GM23338 (cell line): ENCODE measurements at regions not wholly inside any gene's neighbourhood (a gene's known extent, or its start where the extent isn't known, plus 50 kb on each side); places are given as distances from the start of the nearest gene placed in this dataset.

Experiments used
- ATAC-seq: fragments of 200-7000 bp; cut with Tn5 transposase; 3 replicates; pipeline ENCODE4 v1.9.1; 2020
- DNase-seq: peaks from one replicate; pipeline ENCODE4 v3.0.0-alpha.2; 2015; ENCODE audit warnings: low spot score
- H2AFZ ChIP-seq: fragments of 200-600 bp; sonication (generic); 2 replicates; pipeline ENCODE4 v1.8.0; 2016; ENCODE audit warnings: antibody characterized with exemption, mild to moderate bottlenecking, moderate library complexity
- H3F3A ChIP-seq: fragments of 200-600 bp; sonication (generic); replicated peaks from 2 replicates; pipeline ENCODE4 v1.8.0; 2017; ENCODE audit warnings: antibody characterized with exemption, mixed run types, low read depth
- H3K27ac ChIP-seq: fragments of 200-600 bp; sonication (generic); 2 replicates; pipeline ENCODE4 v1.6.1; 2016; ENCODE audit warnings: low read depth
- H3K27me3 ChIP-seq: fragments of 200-600 bp; sonication (generic); 2 replicates; pipeline ENCODE4 v1.8.0; 2016; ENCODE audit warnings: mild to moderate bottlenecking, mixed run types, moderate library complexity; ENCODE audit not compliant: insufficient read depth
- H3K36me3 ChIP-seq: fragments of 200-600 bp; sonication (generic); 2 replicates; pipeline ENCODE4 v1.8.0; 2016; ENCODE audit warnings: mild to moderate bottlenecking; ENCODE audit not compliant: insufficient read depth
- H3K4me1 ChIP-seq: fragments of 200-600 bp; sonication (generic); 2 replicates; pipeline ENCODE4 v1.8.0; 2016; ENCODE audit warnings: mild to moderate bottlenecking, moderate library complexity; ENCODE audit not compliant: insufficient read depth
- H3K4me2 ChIP-seq: fragments of 200-600 bp; sonication (generic); 2 replicates; pipeline ENCODE4 v1.7.1; 2017; ENCODE audit warnings: mixed run types
- H3K4me3 ChIP-seq: fragments of 200-600 bp; sonication (generic); 2 replicates; pipeline ENCODE4 v1.6.1; 2016; ENCODE audit warnings: mixed run types
- H3K79me2 ChIP-seq: fragments of 200-600 bp; sonication (generic); replicated peaks from 2 replicates; pipeline ENCODE4 v1.8.0; 2017; ENCODE audit warnings: mild to moderate bottlenecking; ENCODE audit not compliant: insufficient read depth
- H3K9me2 ChIP-seq: fragments of 200-600 bp; sonication (generic); 2 replicates; pipeline ENCODE4 v1.8.0; 2017; ENCODE audit not compliant: insufficient read depth
- H4K20me1 ChIP-seq: fragments of 200-600 bp; sonication (generic); replicated peaks from 2 replicates; pipeline ENCODE4 v1.8.0; 2017; ENCODE audit warnings: mild to moderate bottlenecking; ENCODE audit not compliant: insufficient read depth
- H3K27ac Mint-ChIP-seq: 2 replicates; pipeline ENCODE4 v1.8.0; 2020; ENCODE audit warnings: inconsistent platforms, mild to moderate bottlenecking, moderate library complexity, mixed read lengths
- H3K27me3 Mint-ChIP-seq: 3 replicates; pipeline ENCODE4 v1.8.0; 2022; ENCODE audit warnings: low read depth, mild to moderate bottlenecking, moderate library complexity, mixed read lengths, inconsistent platforms; ENCODE audit not compliant: insufficient read depth, poor library complexity
- H3K36me3 Mint-ChIP-seq: 3 replicates; pipeline ENCODE4 v1.8.0; 2021; ENCODE audit warnings: low read depth, mild to moderate bottlenecking, inconsistent platforms, moderate library complexity, mixed read lengths
- H3K4me1 Mint-ChIP-seq: 3 replicates; pipeline ENCODE4 v1.8.0; 2020; ENCODE audit warnings: mild to moderate bottlenecking, inconsistent platforms, mixed read lengths
- H3K4me3 Mint-ChIP-seq: 3 replicates; pipeline ENCODE4 v1.8.0; 2021; ENCODE audit warnings: moderate library complexity, mild to moderate bottlenecking, inconsistent platforms, mixed read lengths
- H3K9me3 Mint-ChIP-seq: 3 replicates; pipeline ENCODE4 v1.8.0; 2020; ENCODE audit warnings: moderate library complexity, mild to moderate bottlenecking, inconsistent platforms, mixed read lengths
- CREB1 ChIP-seq: fragments of 250-450 bp; sonication (Bioruptor Pico); IDR thresholded peaks from 2 replicates; pipeline ENCODE4 v1.5.0; 2020; ENCODE audit warnings: low read depth, mild to moderate bottlenecking, moderate library complexity
- EZH2 ChIP-seq: fragments of 200-600 bp; sonication (generic); IDR thresholded peaks from one replicate; pipeline ENCODE4 v1.8.0; 2017; ENCODE audit warnings: antibody characterized with exemption, mild to moderate bottlenecking, low read depth; ENCODE audit not compliant: unreplicated experiment
- EZH2phosphoT487 ChIP-seq: fragments of 200-600 bp; sonication (generic); IDR thresholded peaks from one replicate; pipeline ENCODE4 v1.8.1; 2018; ENCODE audit warnings: antibody characterized with exemption; ENCODE audit not compliant: unreplicated experiment
- JUNB ChIP-seq: IDR thresholded peaks from one replicate; pipeline ENCODE4 v1.6.1; 2016; ENCODE audit warnings: antibody characterized with exemption; ENCODE audit not compliant: unreplicated experiment
- NANOG ChIP-seq: IDR thresholded peaks from 2 replicates; pipeline ENCODE4 v1.6.1; 2016; ENCODE audit warnings: antibody characterized with exemption, borderline replicate concordance
- POLR2AphosphoS5 ChIP-seq: IDR thresholded peaks from 2 replicates; pipeline ENCODE4 v1.6.1; 2016; ENCODE audit warnings: antibody characterized with exemption, low read depth
- STAT1 ChIP-seq: IDR thresholded peaks from one replicate; pipeline ENCODE4 v1.6.1; 2016; ENCODE audit warnings: antibody characterized with exemption; ENCODE audit not compliant: unreplicated experiment
- ZNF331 ChIP-seq: fragments of 250-450 bp; sonication (Bioruptor Pico); IDR thresholded peaks from 2 replicates; pipeline ENCODE4 v1.5.0; 2020; ENCODE audit warnings: low read depth, mild to moderate bottlenecking, moderate library complexity
- ZNF462 ChIP-seq: fragments of 250-450 bp; sonication (Bioruptor Pico); IDR thresholded peaks from 2 replicates; pipeline ENCODE4 v1.5.0; 2020; ENCODE audit warnings: mild to moderate bottlenecking, moderate library complexity
- TF ChIP-seq, protein P1 (sequence below): IDR thresholded peaks from one replicate; pipeline ENCODE4 v1.6.1; 2018; ENCODE audit warnings: antibody characterized with exemption; ENCODE audit not compliant: unreplicated experiment
- TF ChIP-seq, protein P2 (sequence below), 2 experiments: fragments of 200-600 bp in 1 of 2; sonication (generic) in 1 of 2; conservative IDR thresholded peaks; 2 replicates each; pipeline versions ENCODE4 v1.5.1 to v1.6.1; 2016 to 2017; ENCODE audit warnings: antibody characterized with exemption in 2 of 2, low read depth in 2 of 2, mild to moderate bottlenecking in 2 of 2, moderate library complexity in 1 of 2

GRCh38 chr4:52164116-52164515, 113.0 kb downstream of the SPATA18 start:
- Mint-ChIP-seq H3K4me1 (no peaks in the 10 kb centered on the region), H3K4me3 (no peak overlapping the region), H3K9me3 (no peaks in the 10 kb centered on the region), H3K27me3 (peaks cover 2% of the 10 kb centered on the region), H3K27ac (no peak overlapping the region), H3K36me3 (no peaks in the 10 kb centered on the region)
- peaks cover 19% of the 10 kb centered on the region for H3K9me2 ChIP-seq
- no peaks in the 10 kb centered on the region for H3K79me2 ChIP-seq
- no peak for ATAC-seq
- TF ChIP-seq ZNF331 (CRISPR knock-in tag) = no peak
- TF ChIP-seq, protein P1, sequence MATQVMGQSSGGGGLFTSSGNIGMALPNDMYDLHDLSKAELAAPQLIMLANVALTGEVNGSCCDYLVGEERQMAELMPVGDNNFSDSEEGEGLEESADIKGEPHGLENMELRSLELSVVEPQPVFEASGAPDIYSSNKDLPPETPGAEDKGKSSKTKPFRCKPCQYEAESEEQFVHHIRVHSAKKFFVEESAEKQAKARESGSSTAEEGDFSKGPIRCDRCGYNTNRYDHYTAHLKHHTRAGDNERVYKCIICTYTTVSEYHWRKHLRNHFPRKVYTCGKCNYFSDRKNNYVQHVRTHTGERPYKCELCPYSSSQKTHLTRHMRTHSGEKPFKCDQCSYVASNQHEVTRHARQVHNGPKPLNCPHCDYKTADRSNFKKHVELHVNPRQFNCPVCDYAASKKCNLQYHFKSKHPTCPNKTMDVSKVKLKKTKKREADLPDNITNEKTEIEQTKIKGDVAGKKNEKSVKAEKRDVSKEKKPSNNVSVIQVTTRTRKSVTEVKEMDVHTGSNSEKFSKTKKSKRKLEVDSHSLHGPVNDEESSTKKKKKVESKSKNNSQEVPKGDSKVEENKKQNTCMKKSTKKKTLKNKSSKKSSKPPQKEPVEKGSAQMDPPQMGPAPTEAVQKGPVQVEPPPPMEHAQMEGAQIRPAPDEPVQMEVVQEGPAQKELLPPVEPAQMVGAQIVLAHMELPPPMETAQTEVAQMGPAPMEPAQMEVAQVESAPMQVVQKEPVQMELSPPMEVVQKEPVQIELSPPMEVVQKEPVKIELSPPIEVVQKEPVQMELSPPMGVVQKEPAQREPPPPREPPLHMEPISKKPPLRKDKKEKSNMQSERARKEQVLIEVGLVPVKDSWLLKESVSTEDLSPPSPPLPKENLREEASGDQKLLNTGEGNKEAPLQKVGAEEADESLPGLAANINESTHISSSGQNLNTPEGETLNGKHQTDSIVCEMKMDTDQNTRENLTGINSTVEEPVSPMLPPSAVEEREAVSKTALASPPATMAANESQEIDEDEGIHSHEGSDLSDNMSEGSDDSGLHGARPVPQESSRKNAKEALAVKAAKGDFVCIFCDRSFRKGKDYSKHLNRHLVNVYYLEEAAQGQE = no peak
- TF ChIP-seq NANOG = no peak
- TF ChIP-seq STAT1 = no peak
- TF ChIP-seq EZH2phosphoT487 = no peak
- TF ChIP-seq, protein P2, sequence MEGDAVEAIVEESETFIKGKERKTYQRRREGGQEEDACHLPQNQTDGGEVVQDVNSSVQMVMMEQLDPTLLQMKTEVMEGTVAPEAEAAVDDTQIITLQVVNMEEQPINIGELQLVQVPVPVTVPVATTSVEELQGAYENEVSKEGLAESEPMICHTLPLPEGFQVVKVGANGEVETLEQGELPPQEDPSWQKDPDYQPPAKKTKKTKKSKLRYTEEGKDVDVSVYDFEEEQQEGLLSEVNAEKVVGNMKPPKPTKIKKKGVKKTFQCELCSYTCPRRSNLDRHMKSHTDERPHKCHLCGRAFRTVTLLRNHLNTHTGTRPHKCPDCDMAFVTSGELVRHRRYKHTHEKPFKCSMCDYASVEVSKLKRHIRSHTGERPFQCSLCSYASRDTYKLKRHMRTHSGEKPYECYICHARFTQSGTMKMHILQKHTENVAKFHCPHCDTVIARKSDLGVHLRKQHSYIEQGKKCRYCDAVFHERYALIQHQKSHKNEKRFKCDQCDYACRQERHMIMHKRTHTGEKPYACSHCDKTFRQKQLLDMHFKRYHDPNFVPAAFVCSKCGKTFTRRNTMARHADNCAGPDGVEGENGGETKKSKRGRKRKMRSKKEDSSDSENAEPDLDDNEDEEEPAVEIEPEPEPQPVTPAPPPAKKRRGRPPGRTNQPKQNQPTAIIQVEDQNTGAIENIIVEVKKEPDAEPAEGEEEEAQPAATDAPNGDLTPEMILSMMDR (conservative IDR thresholded peaks at IDR 0.05; ENCODE audit: low read depth in 2 of 2) = no peak
- no peak for TF ChIP-seq JUNB
- TF ChIP-seq CREB1 (CRISPR knock-in tag) = no peak
- TF ChIP-seq POLR2AphosphoS5 = no peak
- no peak for TF ChIP-seq EZH2
- TF ChIP-seq ZNF462 (CRISPR knock-in tag) = no peak
- H3K4me1 ChIP-seq = no peaks in the 10 kb centered on the region
- no peaks in the 10 kb centered on the region for H3K36me3 ChIP-seq
- no peak overlapping the region for H3K27ac ChIP-seq
- no peak overlapping the region for H3K4me2 ChIP-seq
- H4K20me1 ChIP-seq = no peaks in the 10 kb centered on the region
- no peaks in the 10 kb centered on the region for H3K27me3 ChIP-seq
- H3K4me3 ChIP-seq = no peak overlapping the region
- no peak for DNase-seq
- H2AFZ ChIP-seq = no peak overlapping the region
- H3F3A ChIP-seq = no peaks in the 10 kb centered on the region
